HEK293T (cell line): ENCODE measurements at regions not wholly inside any gene's neighbourhood (a gene's known extent, or its start where the extent isn't known, plus 50 kb on each side); places are given as distances from the start of the nearest gene placed in this dataset.

Experiments
- CTCF ChIA-PET: fragments of 350-600 bp; formaldehyde crosslinking; extraction: SDS; loops from one replicate; lab custom pipeline; 2021; ENCODE audit warnings: antibody characterized with exemption, inconsistent platforms; lab: Yijun Ruan, JAX
- POLR2A ChIA-PET: fragments of 350-600 bp; formaldehyde crosslinking; extraction: SDS; loops from one replicate; lab custom pipeline; 2020; ENCODE audit warnings: antibody characterized with exemption, inconsistent platforms; lab: Yijun Ruan, JAX
- DNase-seq: peaks from one replicate; pipeline ENCODE4 v3.0.0; 2012; ENCODE audit warnings: mixed read lengths; ENCODE audit errors: extremely low spot score
- ARNT ChIP-seq: fragments of 450-650 bp; IDR thresholded peaks from 2 replicates; pipeline ENCODE4 v1.6.1; 2017; ENCODE audit warnings: mild to moderate bottlenecking
- BHLHE40 ChIP-seq: fragments of 450-650 bp; IDR thresholded peaks from 2 replicates; pipeline ENCODE4 v1.6.1; 2016; ENCODE audit warnings: mild to moderate bottlenecking, moderate library complexity, borderline replicate concordance
- CTBP1 ChIP-seq: fragments of 450-650 bp; IDR thresholded peaks from 2 replicates; pipeline ENCODE4 v1.6.1; 2016; ENCODE audit warnings: borderline replicate concordance
- ELF4 ChIP-seq: fragments of 450-650 bp; IDR thresholded peaks from 2 replicates; pipeline ENCODE4 v1.6.1; 2017; ENCODE audit warnings: antibody characterized with exemption
- FOXA1 ChIP-seq: fragments of 450-650 bp; IDR thresholded peaks from 2 replicates; pipeline ENCODE4 v1.6.1; 2016; ENCODE audit warnings: mild to moderate bottlenecking
- FOXK2 ChIP-seq: fragments of 450-650 bp; IDR thresholded peaks from 2 replicates; pipeline ENCODE4 v1.6.1; 2016; ENCODE audit warnings: mild to moderate bottlenecking
- FOXM1 ChIP-seq: fragments of 450-650 bp; IDR thresholded peaks from 2 replicates; pipeline ENCODE4 v1.6.1; 2017; ENCODE audit warnings: mild to moderate bottlenecking, borderline replicate concordance
- HDGF ChIP-seq: fragments of 450-650 bp; IDR thresholded peaks from 2 replicates; pipeline ENCODE4 v1.6.1; 2017; ENCODE audit warnings: antibody characterized with exemption, borderline replicate concordance
- L3MBTL2 ChIP-seq: fragments of 450-650 bp; conservative IDR thresholded peaks from 2 replicates; pipeline ENCODE4 v1.6.1; 2016; ENCODE audit warnings: mild to moderate bottlenecking
- LEF1 ChIP-seq: fragments of 450-650 bp; IDR thresholded peaks from 2 replicates; pipeline ENCODE4 v1.6.1; 2017; ENCODE audit warnings: mild to moderate bottlenecking, borderline replicate concordance
- NFRKB ChIP-seq: fragments of 450-650 bp; IDR thresholded peaks from 2 replicates; pipeline ENCODE4 v1.6.1; 2016; ENCODE audit warnings: mild to moderate bottlenecking, moderate library complexity
- SP1 ChIP-seq: fragments of 450-650 bp; IDR thresholded peaks from 2 replicates; pipeline ENCODE4 v1.6.1; 2017
- SUZ12 ChIP-seq: fragments of 450-650 bp; IDR thresholded peaks from 2 replicates; pipeline ENCODE4 v1.6.1; 2016; ENCODE audit warnings: mild to moderate bottlenecking
- TARDBP ChIP-seq: fragments of 450-650 bp; IDR thresholded peaks from 2 replicates; pipeline ENCODE4 v1.6.1; 2016
- ZNF384 ChIP-seq: fragments of 450-650 bp; IDR thresholded peaks from 2 replicates; pipeline ENCODE4 v1.6.1; 2016
- TF ChIP-seq, protein P1 (sequence below): fragments of 450-650 bp; IDR thresholded peaks from 2 replicates; pipeline ENCODE4 v1.6.1; 2016

DNA sequence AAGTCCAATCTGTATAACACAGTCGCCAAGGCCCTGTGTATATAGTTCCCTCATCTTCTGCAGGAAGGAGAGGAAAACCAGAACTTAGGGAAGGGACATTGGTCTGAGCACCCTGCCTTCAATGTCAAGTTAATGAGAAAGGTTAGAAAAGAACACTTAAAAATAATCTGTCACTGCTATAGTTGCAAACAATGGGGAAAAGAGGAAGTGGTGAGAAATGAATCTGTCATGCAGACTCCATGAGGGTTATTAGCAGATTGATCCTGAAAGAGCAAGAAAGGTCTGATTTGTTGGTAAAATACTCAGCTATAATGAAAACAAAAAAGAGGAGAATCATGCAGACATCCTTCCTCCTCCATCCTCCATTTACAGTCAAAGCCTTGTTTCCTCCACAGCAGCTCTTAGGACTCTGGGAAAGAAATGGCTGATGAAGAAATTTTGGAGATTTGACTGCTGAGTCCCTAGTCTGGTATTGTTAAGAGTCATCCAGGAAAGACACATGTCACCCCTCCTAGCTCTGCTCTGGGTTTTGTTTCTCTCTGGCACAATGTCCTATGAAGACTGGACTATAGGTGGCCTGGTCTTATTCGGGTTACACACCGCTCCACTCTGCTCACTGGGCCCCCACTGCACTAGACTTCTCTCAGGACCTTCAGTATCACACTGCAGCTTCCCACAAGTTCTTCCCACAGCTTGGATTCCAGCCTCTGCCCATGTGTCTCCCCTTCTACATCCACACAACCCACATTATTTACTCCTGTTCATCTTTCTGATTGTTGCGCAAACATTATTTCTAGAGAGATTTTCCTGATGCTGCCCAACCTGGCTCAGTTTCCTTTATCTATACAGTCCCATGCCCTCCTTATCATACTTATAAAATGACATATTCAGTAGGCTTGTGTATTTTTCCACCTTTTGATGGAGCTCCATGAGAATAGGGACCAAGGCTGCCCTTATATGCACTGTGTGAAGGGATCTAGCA is 56.5 kb upstream of the XYLT1 start:
- DNase-seq: no peak
- TF ChIP-seq NFRKB: no peak
- no peak for TF ChIP-seq BHLHE40
- no peak for TF ChIP-seq ARNT
- no peak for TF ChIP-seq CTBP1
- no peak for TF ChIP-seq SP1
- TF ChIP-seq, protein P1, sequence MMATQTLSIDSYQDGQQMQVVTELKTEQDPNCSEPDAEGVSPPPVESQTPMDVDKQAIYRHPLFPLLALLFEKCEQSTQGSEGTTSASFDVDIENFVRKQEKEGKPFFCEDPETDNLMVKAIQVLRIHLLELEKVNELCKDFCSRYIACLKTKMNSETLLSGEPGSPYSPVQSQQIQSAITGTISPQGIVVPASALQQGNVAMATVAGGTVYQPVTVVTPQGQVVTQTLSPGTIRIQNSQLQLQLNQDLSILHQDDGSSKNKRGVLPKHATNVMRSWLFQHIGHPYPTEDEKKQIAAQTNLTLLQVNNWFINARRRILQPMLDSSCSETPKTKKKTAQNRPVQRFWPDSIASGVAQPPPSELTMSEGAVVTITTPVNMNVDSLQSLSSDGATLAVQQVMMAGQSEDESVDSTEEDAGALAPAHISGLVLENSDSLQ: no peak
- TF ChIP-seq FOXK2: no peak
- TF ChIP-seq L3MBTL2: no peak
- TF ChIP-seq TARDBP: no peak
- ChIA-PET POLR2A (no interaction called here), CTCF (interaction anchor here (0.5 kb wide), 1 partner anchor 365 kb away, joined by 3 read pairs; no protein-coding TSS in a partner anchor)

DNA sequence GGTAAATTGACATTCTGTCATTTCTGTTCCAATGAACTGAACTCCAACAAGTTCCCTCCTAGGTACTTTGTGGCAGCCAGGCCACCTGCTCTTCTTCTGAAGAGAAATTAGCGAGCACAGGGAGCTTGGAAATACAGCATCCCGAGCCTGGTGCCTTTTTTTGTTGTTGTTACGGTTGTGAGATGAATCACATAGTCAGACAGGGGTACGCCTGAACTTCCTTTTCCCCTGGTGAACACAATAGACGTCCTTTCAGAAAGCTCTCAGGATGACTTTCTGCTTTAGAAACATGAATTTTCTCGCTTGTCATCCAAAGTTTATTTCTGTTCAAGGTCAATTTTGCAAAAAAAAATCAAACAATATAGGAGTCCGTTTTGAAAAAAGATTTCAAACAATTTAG is 53.9 kb upstream of the XYLT1 start:
- ChIA-PET CTCF (no interaction called here), POLR2A (no interaction called here)
- TF ChIP-seq NFRKB: no peak
- TF ChIP-seq ZNF384: no peak
- no peak for TF ChIP-seq TARDBP
- no peak for TF ChIP-seq CTBP1
- no peak for TF ChIP-seq SP1
- TF ChIP-seq L3MBTL2: no peak
- TF ChIP-seq ELF4: no peak
- TF ChIP-seq FOXM1: no peak
- no peak for TF ChIP-seq FOXA1
- no peak for TF ChIP-seq BHLHE40
- no peak for TF ChIP-seq ARNT
- no peak for TF ChIP-seq HDGF
- TF ChIP-seq, protein P1: no peak
- TF ChIP-seq FOXK2: no peak
- TF ChIP-seq LEF1: no peak
- TF ChIP-seq SUZ12: no peak
- no peak for DNase-seq

DNA sequence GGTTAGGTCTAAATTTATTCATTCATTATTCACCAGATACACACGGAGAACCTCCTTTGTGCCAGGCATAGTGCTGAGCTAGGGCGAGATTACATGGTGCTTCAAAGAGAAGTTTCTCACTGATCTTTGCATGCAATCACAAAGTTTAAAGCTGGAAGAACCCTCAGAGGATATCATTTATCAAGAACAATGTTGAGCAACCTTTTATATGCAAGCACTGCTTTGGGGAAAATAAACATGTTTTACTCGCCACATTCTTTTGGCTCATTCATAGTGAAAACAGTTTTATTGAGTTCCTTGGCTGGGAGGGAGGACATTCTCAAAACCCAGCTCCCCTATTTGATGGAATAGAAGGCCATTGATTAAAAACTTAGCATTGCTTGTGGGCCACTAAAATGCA is 49.8 kb upstream of the XYLT1 start:
- ChIA-PET CTCF (no interaction called here), POLR2A (no interaction called here)
- TF ChIP-seq FOXK2: no peak
- TF ChIP-seq LEF1: no peak
- TF ChIP-seq L3MBTL2: no peak
- TF ChIP-seq HDGF: no peak
- no peak for TF ChIP-seq SUZ12
- no peak for DNase-seq
